Endodermal cell (in vitro differentiated cells): ENCODE measurements at regions not wholly inside any gene's neighbourhood (a gene's known extent, or its start where the extent isn't known, plus 50 kb on each side); places are given as distances from the start of the nearest gene placed in this dataset.

Experiments
- DNase-seq: peaks from one replicate; pipeline ENCODE4 v3.0.0-alpha.2; 2017
- H3K27ac ChIP-seq: 2 replicates; pipeline ENCODE4 v1.5.1; 2013; ENCODE audit warnings: mild to moderate bottlenecking, low read depth, low read length, moderate library complexity
- H3K27me3 ChIP-seq: 2 replicates; pipeline ENCODE4 v1.6.1; 2013; ENCODE audit warnings: mild to moderate bottlenecking, low read length, moderate library complexity; ENCODE audit not compliant: insufficient read depth, control insufficient read depth, poor library complexity, severe bottlenecking
- H3K36me3 ChIP-seq: 2 replicates; pipeline ENCODE4 v1.7.0; 2013; ENCODE audit warnings: mild to moderate bottlenecking, low read length, moderate library complexity; ENCODE audit not compliant: control insufficient read depth, insufficient read depth
- H3K4me1 ChIP-seq: one replicate; pipeline ENCODE4 v1.7.0; 2013; ENCODE audit warnings: low read length; ENCODE audit not compliant: control insufficient read depth, insufficient read depth
- H3K4me3 ChIP-seq: 2 replicates; pipeline ENCODE4 v1.5.1; 2013; ENCODE audit warnings: mild to moderate bottlenecking, low read length, moderate library complexity
- H3K9ac ChIP-seq: 2 replicates; pipeline ENCODE4 v1.6.1; 2013; ENCODE audit warnings: mild to moderate bottlenecking, low read length, moderate library complexity; ENCODE audit not compliant: poor library complexity, severe bottlenecking; ENCODE audit errors: extremely low read depth
- H3K9me3 ChIP-seq: 2 replicates; pipeline ENCODE4 v1.6.1; 2013; ENCODE audit warnings: mild to moderate bottlenecking, low read length, moderate library complexity; ENCODE audit not compliant: control insufficient read depth
- H3K27ac Mint-ChIP-seq: 2 replicates; pipeline ENCODE4 v1.8.0; 2020; ENCODE audit warnings: mixed read lengths
- H3K27me3 Mint-ChIP-seq: 2 replicates; pipeline ENCODE4 v1.8.0; 2021; ENCODE audit warnings: mild to moderate bottlenecking, mixed read lengths; ENCODE audit not compliant: insufficient read depth
- H3K36me3 Mint-ChIP-seq: 2 replicates; pipeline ENCODE4 v1.8.0; 2020; ENCODE audit warnings: low read depth, mixed read lengths
- H3K4me1 Mint-ChIP-seq: 2 replicates; pipeline ENCODE4 v1.8.0; 2020; ENCODE audit warnings: mixed read lengths
- H3K4me3 Mint-ChIP-seq: 2 replicates; pipeline ENCODE4 v1.8.0; 2020; ENCODE audit warnings: mild to moderate bottlenecking, moderate library complexity, mixed read lengths
- H3K9me3 Mint-ChIP-seq: 2 replicates; pipeline ENCODE4 v1.8.0; 2020; ENCODE audit warnings: mild to moderate bottlenecking, mixed read lengths
- CTCF ChIP-seq: fragments of 200-600 bp; sonication (generic); conservative IDR thresholded peaks from 2 replicates; pipeline ENCODE4 v1.5.0; 2021; ENCODE audit warnings: antibody characterized with exemption, mild to moderate bottlenecking
- WGBS, 2 experiments: methylation state at CpG; one replicate each; pipeline versions ENCODE4 v1.1.5 to v1.1.7; 2013; ENCODE audit warnings: missing lambda C conversion rate in 2 of 2, mixed read lengths in 1 of 2; ENCODE audit not compliant: insufficient coverage in 1 of 2, insufficient read length in 1 of 2; 5-methylcytosine and 5-hydroxymethylcytosine counted together

- no peaks in the 10 kb centered on the region for H3K27me3 ChIP-seq
- no peaks in the 10 kb centered on the region for H3K36me3 ChIP-seq
- no peak overlapping the region for H3K4me3 ChIP-seq
- peaks cover 3% of the 10 kb centered on the region for H3K36me3 Mint-ChIP-seq
- no peaks in the 10 kb centered on the region for H3K4me1 ChIP-seq
- H3K27ac Mint-ChIP-seq: no peak overlapping the region
- DNase-seq: no peak
- no peak overlapping the region for H3K4me3 Mint-ChIP-seq
- TF ChIP-seq CTCF: no peak
- peaks cover 7% of the 10 kb centered on the region for H3K4me1 Mint-ChIP-seq
- H3K9me3 ChIP-seq: no peaks in the 10 kb centered on the region
- H3K9ac ChIP-seq: no peak overlapping the region
- WGBS, 2 experiments: 89 to 91% methylated on average over 3 of the region's 3 CpGs
- no peak overlapping the region for H3K27ac ChIP-seq
- peaks cover 16% of the 10 kb centered on the region for H3K27me3 Mint-ChIP-seq
- peaks cover 3% of the 10 kb centered on the region for H3K9me3 Mint-ChIP-seq
These were observed 414.0 kb downstream of the GATA3 start for GRCh38 chr10:8468477-8468876.

GRCh38 chr10:8473205-8473604, 418.7 kb downstream of the GATA3 start:
- peaks cover 3% of the 10 kb centered on the region for H3K36me3 Mint-ChIP-seq
- WGBS, 2 experiments: 86% methylated on average over 2 of the region's 2 CpGs; no CpG with 5 or more reads in 1 of the 2 experiments
- H3K27me3 ChIP-seq: no peaks in the 10 kb centered on the region
- no peaks in the 10 kb centered on the region for H3K36me3 ChIP-seq
- H3K9ac ChIP-seq: no peak overlapping the region
- no peak for DNase-seq
- no peak overlapping the region for H3K4me3 Mint-ChIP-seq
- no peak overlapping the region for H3K27ac ChIP-seq
- H3K9me3 ChIP-seq: peaks cover 14% of the 10 kb centered on the region
- no peak overlapping the region for H3K27ac Mint-ChIP-seq
- H3K9me3 Mint-ChIP-seq: peaks cover 9% of the 10 kb centered on the region
- H3K4me1 ChIP-seq: no peaks in the 10 kb centered on the region
- no peak overlapping the region for H3K4me3 ChIP-seq
- peaks cover 2% of the 10 kb centered on the region for H3K27me3 Mint-ChIP-seq
- TF ChIP-seq CTCF: peak; percentile 39
- H3K4me1 Mint-ChIP-seq: no peaks in the 10 kb centered on the region

GRCh38 chr10:8477300-8477699, 422.8 kb downstream of the GATA3 start:
- TF ChIP-seq CTCF: no peak
- Mint-ChIP-seq H3K27ac (no peak overlapping the region), H3K4me3 (no peak overlapping the region), H3K9me3 (peaks cover 7% of the 10 kb centered on the region), H3K36me3 (peaks cover 2% of the 10 kb centered on the region), H3K27me3 (peaks cover 13% of the 10 kb centered on the region), H3K4me1 (no peaks in the 10 kb centered on the region)
- peaks cover 14% of the 10 kb centered on the region for H3K9me3 ChIP-seq
- no peak overlapping the region for H3K9ac ChIP-seq
- no peak overlapping the region for H3K27ac ChIP-seq
- H3K4me3 ChIP-seq: no peak overlapping the region
- no peaks in the 10 kb centered on the region for H3K36me3 ChIP-seq
- DNase-seq: no peak
- H3K27me3 ChIP-seq: no peaks in the 10 kb centered on the region
- no peaks in the 10 kb centered on the region for H3K4me1 ChIP-seq
- 67 to 95% methylated on average over 1 of the region's 1 CpG for WGBS, 2 experiments
